CD14-positive monocyte (primary cell): ENCODE measurements at regions not wholly inside any gene's neighbourhood (a gene's known extent, or its start where the extent isn't known, plus 50 kb on each side); places are given as distances from the start of the nearest gene placed in this dataset.

Experiments used
- DNase-seq, 3 donors: peaks; one replicate each; pipeline ENCODE4 v3.0.0-alpha.2; 2011 to 2022
- H2AFZ ChIP-seq: 2 replicates; pipeline ENCODE4 v1.6.0; 2012; ENCODE audit warnings: mild to moderate bottlenecking, low read depth, low read length, inconsistent platforms; ENCODE audit not compliant: insufficient read depth, poor library complexity, severe bottlenecking
- H3K27ac ChIP-seq, 2 donors: 1 replicate in 1 of 2; 2 replicates in 1 of 2; pipeline ENCODE4 v1.5.1; 2012 to 2013; ENCODE audit warnings: low read length in 2 of 2, control low read depth in 1 of 2, inconsistent platforms in 1 of 2, low read depth in 1 of 2, mild to moderate bottlenecking in 1 of 2
- H3K27me3 ChIP-seq, 2 donors: one replicate each; pipeline versions ENCODE4 v1.6.0 to v1.6.1; 2011 to 2013; ENCODE audit warnings: low read length in 2 of 2; ENCODE audit not compliant: control insufficient read depth in 2 of 2, insufficient read depth in 2 of 2
- H3K36me3 ChIP-seq, 2 donors: replicated peaks in 1 of 2; 1 replicate in 1 of 2; 2 replicates in 1 of 2; pipeline versions ENCODE4 v1.5.1 to v1.6.1; 2012 to 2013; ENCODE audit warnings: low read length in 2 of 2, control low read depth in 1 of 2, inconsistent platforms in 1 of 2, mild to moderate bottlenecking in 1 of 2; ENCODE audit not compliant: insufficient read depth in 2 of 2, control insufficient read depth in 1 of 2
- H3K4me1 ChIP-seq, 2 donors: 1 replicate in 1 of 2; 2 replicates in 1 of 2; pipeline versions ENCODE4 v1.5.1 to v1.6.1; 2012 to 2013; ENCODE audit warnings: low read length in 2 of 2, control low read depth in 1 of 2, inconsistent platforms in 1 of 2, mild to moderate bottlenecking in 1 of 2, moderate library complexity in 1 of 2; ENCODE audit not compliant: insufficient read depth in 2 of 2, control insufficient read depth in 1 of 2
- H3K4me2 ChIP-seq: replicated peaks from 2 replicates; pipeline ENCODE3; 2012; ENCODE audit warnings: low read length, moderate library complexity, mild to moderate bottlenecking; ENCODE audit not compliant: poor library complexity, severe bottlenecking; ENCODE audit errors: extremely low read depth
- H3K4me3 ChIP-seq, 3 experiments: fragments of 200-600 bp in 1 of 3; sonication (generic) in 1 of 3; replicated peaks in 1 of 3; 1 replicate in 2 of 3; 2 replicates in 1 of 3; pipeline ENCODE4 v1.5.1; 2011 to 2013; ENCODE audit warnings: low read length in 3 of 3, mild to moderate bottlenecking in 3 of 3, control low read depth in 2 of 3, low read depth in 2 of 3, inconsistent platforms in 1 of 3, moderate library complexity in 1 of 3
- H3K79me2 ChIP-seq: 2 replicates; pipeline ENCODE4 v1.6.0; 2012; ENCODE audit warnings: mild to moderate bottlenecking, control low read depth, inconsistent platforms, low read length, moderate library complexity; ENCODE audit not compliant: insufficient read depth
- H3K9ac ChIP-seq: 2 replicates; pipeline ENCODE4 v1.6.0; 2017; ENCODE audit warnings: low read length, mild to moderate bottlenecking; ENCODE audit not compliant: insufficient read depth, poor library complexity, severe bottlenecking
- H3K9me3 ChIP-seq, 2 donors: replicated peaks in 1 of 2; 1 replicate in 1 of 2; 2 replicates in 1 of 2; pipeline versions ENCODE4 v1.5.1 to v1.6.1; 2012 to 2013; ENCODE audit warnings: low read length in 2 of 2, control low read depth in 1 of 2; ENCODE audit not compliant: control insufficient read depth in 1 of 2, insufficient read depth in 1 of 2
- H4K20me1 ChIP-seq: 2 replicates; pipeline ENCODE4 v1.6.0; 2012; ENCODE audit warnings: mild to moderate bottlenecking, low read length, control low read depth, moderate library complexity; ENCODE audit not compliant: insufficient read depth
- H3K27ac Mint-ChIP-seq, 7 donors: one replicate each; pipeline ENCODE4 v1.8.0; 2020; ENCODE audit warnings: mild to moderate bottlenecking in 7 of 7, mixed read lengths in 7 of 7, moderate library complexity in 6 of 7, inconsistent platforms in 2 of 7
- H3K27me3 Mint-ChIP-seq, 3 donors: one replicate each; pipeline ENCODE4 v1.8.0; 2021 to 2022; ENCODE audit warnings: low read depth in 3 of 3, mild to moderate bottlenecking in 3 of 3, mixed read lengths in 3 of 3, moderate library complexity in 3 of 3, inconsistent platforms in 1 of 3
- H3K36me3 Mint-ChIP-seq, 2 donors: one replicate each; pipeline ENCODE4 v1.8.0; 2020; ENCODE audit warnings: mixed read lengths in 2 of 2, inconsistent platforms in 1 of 2, mild to moderate bottlenecking in 1 of 2
- H3K4me1 Mint-ChIP-seq: one replicate; pipeline ENCODE4 v1.8.0; 2020; ENCODE audit warnings: mild to moderate bottlenecking, mixed read lengths
- H3K4me3 Mint-ChIP-seq, 2 donors: one replicate each; pipeline ENCODE4 v1.8.0; 2020; ENCODE audit warnings: mild to moderate bottlenecking in 2 of 2, mixed read lengths in 2 of 2, moderate library complexity in 1 of 2
- H3K9me3 Mint-ChIP-seq, 7 donors: one replicate each; pipeline ENCODE4 v1.8.0; 2020 to 2022; ENCODE audit warnings: mixed read lengths in 7 of 7, mild to moderate bottlenecking in 6 of 7, moderate library complexity in 6 of 7, inconsistent platforms in 2 of 7
- CTCF ChIP-seq: fragments of 200-600 bp; IDR thresholded peaks from one replicate; pipeline ENCODE4 v1.8.0; 2022; ENCODE audit warnings: antibody characterized with exemption, mild to moderate bottlenecking
- WGBS: methylation state at CpG from one replicate; pipeline ENCODE4 v1.1.5; 2013; ENCODE audit warnings: missing lambda C conversion rate; ENCODE audit not compliant: insufficient coverage; 5-methylcytosine and 5-hydroxymethylcytosine counted together
- intact Hi-C, 2 donors: fragments of 100-400 bp; cut with micrococcal nuclease; formaldehyde crosslinking; loops; one replicate each; pipeline versions ENCODE4 v1.15.0 to v1.15.1; 2023

- no peaks in the 10 kb centered on the region for H3K27me3 ChIP-seq
- no peak overlapping the region for H3K4me3 Mint-ChIP-seq
- no CpG with 5 or more reads among the region's 2 CpGs for WGBS
- no peaks in the 10 kb centered on the region for H3K79me2 ChIP-seq
- peaks cover 0 to 2% (median 0%) of the 10 kb centered on the region in 7 donors for H3K9me3 Mint-ChIP-seq
- no peak for TF ChIP-seq CTCF
- H3K27ac ChIP-seq: no peak overlapping the region
- no peak overlapping the region for H3K4me3 ChIP-seq
- no peaks in the 10 kb centered on the region for H4K20me1 ChIP-seq
- DNase-seq: no peak
- no peaks in the 10 kb centered on the region for H3K27me3 Mint-ChIP-seq
- no peaks in the 10 kb centered on the region for H3K4me1 Mint-ChIP-seq
- H3K4me1 ChIP-seq: no peaks in the 10 kb centered on the region
- intact Hi-C loops: no loop called here
- no peak overlapping the region for H3K27ac Mint-ChIP-seq
- no peak overlapping the region for H3K9ac ChIP-seq
- H3K9me3 ChIP-seq: no peaks in the 10 kb centered on the region
- H3K4me2 ChIP-seq: no peak overlapping the region
- no peaks in the 10 kb centered on the region for H3K36me3 Mint-ChIP-seq
- H3K36me3 ChIP-seq: no peaks in the 10 kb centered on the region
- no peak overlapping the region for H2AFZ ChIP-seq
These were observed 996.6 kb downstream of the SORCS1 start for GRCh38 chr10:106167946-106168345.

- Histone ChIP-seq H3K4me2 (no peak overlapping the region), H3K36me3 (no peaks in the 10 kb centered on the region), H3K27ac (no peak overlapping the region), H3K4me3 (no peak overlapping the region), H3K4me1 (no peaks in the 10 kb centered on the region), H3K79me2 (no peaks in the 10 kb centered on the region), H4K20me1 (no peaks in the 10 kb centered on the region), H3K27me3 (no peaks in the 10 kb centered on the region), H3K9me3 (no peaks in the 10 kb centered on the region), H2AFZ (no peak overlapping the region), H3K9ac (no peak overlapping the region)
- TF ChIP-seq CTCF: no peak
- intact Hi-C loops: no loop called here
- Mint-ChIP-seq H3K4me1 (no peaks in the 10 kb centered on the region), H3K27ac (no peak overlapping the region), H3K27me3 (no peaks in the 10 kb centered on the region), H3K36me3 (no peaks in the 10 kb centered on the region), H3K4me3 (no peak overlapping the region), H3K9me3 (peaks cover 0 to 2% (median 0%) of the 10 kb centered on the region in 7 donors)
- DNase-seq: no peak
- no CpG with 5 or more reads among the region's 4 CpGs for whole genome bisulfite sequencing
These were observed 1006.3 kb downstream of the SORCS1 start for GRCh38 chr10:106158241-106158640.
